HepG2 (cell line): ENCODE measurements at regions not wholly inside any gene's neighbourhood (a gene's known extent, or its start where the extent isn't known, plus 50 kb on each side); places are given as distances from the start of the nearest gene placed in this dataset.
A peak's percentile ranks its signal among the peaks of the same experiment; 100 is the strongest.

Source experiments
- ATF7 ChIP-seq, 2 experiments: fragments of 450-650 bp in 1 of 2; sonication (generic) in 1 of 2; formaldehyde crosslinking in 1 of 2; IDR thresholded peaks; 2 replicates each; pipeline versions ENCODE4 v1.4.0 to v1.6.1; 2016 to 2020; ENCODE audit warnings: antibody characterized with exemption in 1 of 2, mild to moderate bottlenecking in 1 of 2, missing genetic modification reagents in 1 of 2
- GATA4 ChIP-seq: sonication (generic); IDR thresholded peaks from 2 replicates; pipeline ENCODE4 v1.6.1; 2016; ENCODE audit warnings: antibody characterized with exemption, low read depth, borderline replicate concordance
- GTF2F1 ChIP-seq: fragments of 150-350 bp; IDR thresholded peaks from 2 replicates; pipeline ENCODE4 v1.6.1; 2014; ENCODE audit warnings: low read length
- SP5 ChIP-seq: IDR thresholded peaks from 2 replicates; pipeline ENCODE4 v1.6.1; 2016; ENCODE audit warnings: low read depth, borderline replicate concordance
- TEAD3 ChIP-seq: optimal IDR thresholded peaks from 2 replicates; pipeline ENCODE3; 2016; ENCODE audit warnings: borderline replicate concordance
- TSC22D2 ChIP-seq: sonication (generic); formaldehyde crosslinking; IDR thresholded peaks from 2 replicates; pipeline ENCODE4 v1.5.1; 2020; ENCODE audit warnings: missing genetic modification reagents, mild to moderate bottlenecking, borderline replicate concordance
- ZBTB8A ChIP-seq: sonication (generic); formaldehyde crosslinking; IDR thresholded peaks from 2 replicates; pipeline ENCODE4 v1.4.0; 2020; ENCODE audit warnings: mild to moderate bottlenecking, low read depth, missing genetic modification reagents, borderline replicate concordance
- ZNF543 ChIP-seq: sonication (generic); formaldehyde crosslinking; IDR thresholded peaks from 2 replicates; pipeline ENCODE4 v1.4.0; 2020; ENCODE audit warnings: mild to moderate bottlenecking, missing genetic modification reagents
- ZSCAN31 ChIP-seq: sonication (generic); formaldehyde crosslinking; IDR thresholded peaks from 2 replicates; pipeline ENCODE4 v1.5.0; 2020; ENCODE audit warnings: low read depth, mild to moderate bottlenecking, missing genetic modification reagents
- TF ChIP-seq, protein P1 (sequence below): sonication (generic); formaldehyde crosslinking; IDR thresholded peaks from 2 replicates; pipeline ENCODE4 v1.5.0; 2020; ENCODE audit warnings: mild to moderate bottlenecking, missing genetic modification reagents, borderline replicate concordance
- TF ChIP-seq, protein P2 (sequence below): sonication (generic); formaldehyde crosslinking; IDR thresholded peaks from 2 replicates; pipeline ENCODE4 v1.5.0; 2020; ENCODE audit warnings: mild to moderate bottlenecking, missing genetic modification reagents, moderate library complexity
- TF ChIP-seq, protein P3 (sequence below): sonication (generic); formaldehyde crosslinking; IDR thresholded peaks from 2 replicates; pipeline ENCODE4 v1.4.0; 2020; ENCODE audit warnings: low read depth, mild to moderate bottlenecking, missing genetic modification reagents
- TF ChIP-seq, protein P4 (sequence below): sonication (generic); formaldehyde crosslinking; IDR thresholded peaks from 2 replicates; pipeline ENCODE4 v1.5.1; 2020; ENCODE audit warnings: mild to moderate bottlenecking, missing genetic modification reagents, borderline replicate concordance

DNA sequence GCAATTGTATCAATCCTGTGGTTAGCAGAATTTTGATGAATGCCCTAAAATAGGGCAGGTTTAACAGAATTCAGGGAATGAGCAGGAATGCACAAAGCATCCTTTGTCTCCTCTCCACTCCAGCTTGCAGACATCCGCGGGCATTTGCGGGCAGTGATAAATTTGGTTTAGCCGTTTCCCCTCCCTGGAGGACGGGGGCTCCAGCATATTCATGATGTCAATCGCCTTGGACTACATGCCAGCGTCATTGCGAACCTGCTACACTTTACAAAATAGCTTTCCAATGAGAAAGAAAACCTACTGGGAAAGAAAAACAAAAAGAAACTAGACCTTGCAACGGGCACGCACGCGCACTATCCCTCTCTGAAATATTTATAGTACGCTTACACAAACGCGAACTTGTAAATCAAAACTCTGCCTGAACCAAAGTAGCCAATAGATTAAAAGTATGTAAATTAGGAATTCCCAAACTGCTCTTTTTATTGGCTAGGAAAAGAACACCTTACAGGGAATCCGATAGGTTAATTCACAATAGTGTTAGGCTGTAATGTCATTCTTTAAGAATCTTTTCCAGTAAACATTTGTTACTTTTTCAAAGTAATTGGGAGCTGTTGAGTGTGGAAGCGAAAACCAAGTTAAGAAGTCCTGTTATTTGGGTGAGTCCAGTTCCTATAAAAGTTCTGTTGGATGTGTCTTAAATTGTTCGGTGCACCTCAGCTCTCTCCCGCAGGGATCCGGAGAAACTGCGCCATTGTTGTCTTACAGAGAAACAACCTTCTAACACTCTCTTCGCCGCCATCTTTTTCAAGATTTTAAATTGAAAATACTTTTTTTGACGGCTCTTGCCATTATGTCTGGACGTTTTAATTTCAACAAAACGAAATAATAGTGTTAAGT is 136.7 kb downstream of the HFE start (continued):
- TF ChIP-seq, protein P1, sequence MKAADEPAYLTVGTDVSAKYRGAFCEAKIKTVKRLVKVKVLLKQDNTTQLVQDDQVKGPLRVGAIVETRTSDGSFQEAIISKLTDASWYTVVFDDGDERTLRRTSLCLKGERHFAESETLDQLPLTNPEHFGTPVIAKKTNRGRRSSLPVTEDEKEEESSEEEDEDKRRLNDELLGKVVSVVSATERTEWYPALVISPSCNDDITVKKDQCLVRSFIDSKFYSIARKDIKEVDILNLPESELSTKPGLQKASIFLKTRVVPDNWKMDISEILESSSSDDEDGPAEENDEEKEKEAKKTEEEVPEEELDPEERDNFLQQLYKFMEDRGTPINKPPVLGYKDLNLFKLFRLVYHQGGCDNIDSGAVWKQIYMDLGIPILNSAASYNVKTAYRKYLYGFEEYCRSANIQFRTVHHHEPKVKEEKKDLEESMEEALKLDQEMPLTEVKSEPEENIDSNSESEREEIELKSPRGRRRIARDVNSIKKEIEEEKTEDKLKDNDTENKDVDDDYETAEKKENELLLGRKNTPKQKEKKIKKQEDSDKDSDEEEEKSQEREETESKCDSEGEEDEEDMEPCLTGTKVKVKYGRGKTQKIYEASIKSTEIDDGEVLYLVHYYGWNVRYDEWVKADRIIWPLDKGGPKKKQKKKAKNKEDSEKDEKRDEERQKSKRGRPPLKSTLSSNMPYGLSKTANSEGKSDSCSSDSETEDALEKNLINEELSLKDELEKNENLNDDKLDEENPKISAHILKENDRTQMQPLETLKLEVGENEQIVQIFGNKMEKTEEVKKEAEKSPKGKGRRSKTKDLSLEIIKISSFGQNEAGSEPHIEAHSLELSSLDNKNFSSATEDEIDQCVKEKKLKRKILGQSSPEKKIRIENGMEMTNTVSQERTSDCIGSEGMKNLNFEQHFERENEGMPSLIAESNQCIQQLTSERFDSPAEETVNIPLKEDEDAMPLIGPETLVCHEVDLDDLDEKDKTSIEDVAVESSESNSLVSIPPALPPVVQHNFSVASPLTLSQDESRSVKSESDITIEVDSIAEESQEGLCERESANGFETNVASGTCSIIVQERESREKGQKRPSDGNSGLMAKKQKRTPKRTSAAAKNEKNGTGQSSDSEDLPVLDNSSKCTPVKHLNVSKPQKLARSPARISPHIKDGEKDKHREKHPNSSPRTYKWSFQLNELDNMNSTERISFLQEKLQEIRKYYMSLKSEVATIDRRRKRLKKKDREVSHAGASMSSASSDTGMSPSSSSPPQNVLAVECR = peak; percentile 69
- TF ChIP-seq GATA4 (no peak), ZSCAN31 (CRISPR knock-in tag) (no peak), ZNF543 (no peak), TEAD3 (no peak), TSC22D2 (CRISPR knock-in tag) (no peak), ATF7 (IDR thresholded peaks at IDR 0.05) (no peak), ATF7 (CRISPR knock-in tag; IDR thresholded peaks at IDR 0.05) (no peak), SP5 (no peak), ZBTB8A (CRISPR knock-in tag) (no peak), GTF2F1 (no peak)
- TF ChIP-seq, protein P2, sequence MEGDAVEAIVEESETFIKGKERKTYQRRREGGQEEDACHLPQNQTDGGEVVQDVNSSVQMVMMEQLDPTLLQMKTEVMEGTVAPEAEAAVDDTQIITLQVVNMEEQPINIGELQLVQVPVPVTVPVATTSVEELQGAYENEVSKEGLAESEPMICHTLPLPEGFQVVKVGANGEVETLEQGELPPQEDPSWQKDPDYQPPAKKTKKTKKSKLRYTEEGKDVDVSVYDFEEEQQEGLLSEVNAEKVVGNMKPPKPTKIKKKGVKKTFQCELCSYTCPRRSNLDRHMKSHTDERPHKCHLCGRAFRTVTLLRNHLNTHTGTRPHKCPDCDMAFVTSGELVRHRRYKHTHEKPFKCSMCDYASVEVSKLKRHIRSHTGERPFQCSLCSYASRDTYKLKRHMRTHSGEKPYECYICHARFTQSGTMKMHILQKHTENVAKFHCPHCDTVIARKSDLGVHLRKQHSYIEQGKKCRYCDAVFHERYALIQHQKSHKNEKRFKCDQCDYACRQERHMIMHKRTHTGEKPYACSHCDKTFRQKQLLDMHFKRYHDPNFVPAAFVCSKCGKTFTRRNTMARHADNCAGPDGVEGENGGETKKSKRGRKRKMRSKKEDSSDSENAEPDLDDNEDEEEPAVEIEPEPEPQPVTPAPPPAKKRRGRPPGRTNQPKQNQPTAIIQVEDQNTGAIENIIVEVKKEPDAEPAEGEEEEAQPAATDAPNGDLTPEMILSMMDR (CRISPR knock-in tag) = no peak
- TF ChIP-seq, protein P3, sequence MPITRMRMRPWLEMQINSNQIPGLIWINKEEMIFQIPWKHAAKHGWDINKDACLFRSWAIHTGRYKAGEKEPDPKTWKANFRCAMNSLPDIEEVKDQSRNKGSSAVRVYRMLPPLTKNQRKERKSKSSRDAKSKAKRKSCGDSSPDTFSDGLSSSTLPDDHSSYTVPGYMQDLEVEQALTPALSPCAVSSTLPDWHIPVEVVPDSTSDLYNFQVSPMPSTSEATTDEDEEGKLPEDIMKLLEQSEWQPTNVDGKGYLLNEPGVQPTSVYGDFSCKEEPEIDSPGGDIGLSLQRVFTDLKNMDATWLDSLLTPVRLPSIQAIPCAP = no peak
- TF ChIP-seq, protein P4, sequence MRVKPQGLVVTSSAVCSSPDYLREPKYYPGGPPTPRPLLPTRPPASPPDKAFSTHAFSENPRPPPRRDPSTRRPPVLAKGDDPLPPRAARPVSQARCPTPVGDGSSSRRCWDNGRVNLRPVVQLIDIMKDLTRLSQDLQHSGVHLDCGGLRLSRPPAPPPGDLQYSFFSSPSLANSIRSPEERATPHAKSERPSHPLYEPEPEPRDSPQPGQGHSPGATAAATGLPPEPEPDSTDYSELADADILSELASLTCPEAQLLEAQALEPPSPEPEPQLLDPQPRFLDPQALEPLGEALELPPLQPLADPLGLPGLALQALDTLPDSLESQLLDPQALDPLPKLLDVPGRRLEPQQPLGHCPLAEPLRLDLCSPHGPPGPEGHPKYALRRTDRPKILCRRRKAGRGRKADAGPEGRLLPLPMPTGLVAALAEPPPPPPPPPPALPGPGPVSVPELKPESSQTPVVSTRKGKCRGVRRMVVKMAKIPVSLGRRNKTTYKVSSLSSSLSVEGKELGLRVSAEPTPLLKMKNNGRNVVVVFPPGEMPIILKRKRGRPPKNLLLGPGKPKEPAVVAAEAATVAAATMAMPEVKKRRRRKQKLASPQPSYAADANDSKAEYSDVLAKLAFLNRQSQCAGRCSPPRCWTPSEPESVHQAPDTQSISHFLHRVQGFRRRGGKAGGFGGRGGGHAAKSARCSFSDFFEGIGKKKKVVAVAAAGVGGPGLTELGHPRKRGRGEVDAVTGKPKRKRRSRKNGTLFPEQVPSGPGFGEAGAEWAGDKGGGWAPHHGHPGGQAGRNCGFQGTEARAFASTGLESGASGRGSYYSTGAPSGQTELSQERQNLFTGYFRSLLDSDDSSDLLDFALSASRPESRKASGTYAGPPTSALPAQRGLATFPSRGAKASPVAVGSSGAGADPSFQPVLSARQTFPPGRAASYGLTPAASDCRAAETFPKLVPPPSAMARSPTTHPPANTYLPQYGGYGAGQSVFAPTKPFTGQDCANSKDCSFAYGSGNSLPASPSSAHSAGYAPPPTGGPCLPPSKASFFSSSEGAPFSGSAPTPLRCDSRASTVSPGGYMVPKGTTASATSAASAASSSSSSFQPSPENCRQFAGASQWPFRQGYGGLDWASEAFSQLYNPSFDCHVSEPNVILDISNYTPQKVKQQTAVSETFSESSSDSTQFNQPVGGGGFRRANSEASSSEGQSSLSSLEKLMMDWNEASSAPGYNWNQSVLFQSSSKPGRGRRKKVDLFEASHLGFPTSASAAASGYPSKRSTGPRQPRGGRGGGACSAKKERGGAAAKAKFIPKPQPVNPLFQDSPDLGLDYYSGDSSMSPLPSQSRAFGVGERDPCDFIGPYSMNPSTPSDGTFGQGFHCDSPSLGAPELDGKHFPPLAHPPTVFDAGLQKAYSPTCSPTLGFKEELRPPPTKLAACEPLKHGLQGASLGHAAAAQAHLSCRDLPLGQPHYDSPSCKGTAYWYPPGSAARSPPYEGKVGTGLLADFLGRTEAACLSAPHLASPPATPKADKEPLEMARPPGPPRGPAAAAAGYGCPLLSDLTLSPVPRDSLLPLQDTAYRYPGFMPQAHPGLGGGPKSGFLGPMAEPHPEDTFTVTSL (CRISPR knock-in tag) = 0 out of 2 replicates have a peak, but pooled peaks have one; percentile 21
